ENCODE measurements at regions not wholly inside any gene's neighbourhood (a gene's known extent, or its start where the extent isn't known, plus 50 kb on each side); places are given as distances from the start of the nearest gene placed in this dataset.

DNA sequence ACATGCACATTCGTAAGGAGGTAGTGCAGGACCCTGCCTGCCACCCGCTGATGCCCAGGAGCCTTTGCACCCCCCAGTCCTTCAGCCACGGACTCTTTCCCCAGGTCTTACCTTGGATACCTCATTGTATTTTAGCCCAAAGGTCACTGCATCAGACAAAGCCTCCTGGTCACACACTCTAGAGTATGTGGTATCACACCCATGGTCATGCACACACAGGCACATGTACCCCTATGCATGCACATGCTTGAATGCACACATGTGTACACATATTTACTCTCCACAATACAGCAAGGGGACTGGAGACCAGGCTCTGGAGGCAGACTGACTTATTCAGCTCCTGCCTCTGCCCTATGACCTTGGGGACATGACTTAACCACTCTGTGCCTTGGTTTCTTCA lies 357.5 kb downstream of the C16orf95 start:
- no peak for DNase-seq (ENCODE audit: low read depth)

DNA sequence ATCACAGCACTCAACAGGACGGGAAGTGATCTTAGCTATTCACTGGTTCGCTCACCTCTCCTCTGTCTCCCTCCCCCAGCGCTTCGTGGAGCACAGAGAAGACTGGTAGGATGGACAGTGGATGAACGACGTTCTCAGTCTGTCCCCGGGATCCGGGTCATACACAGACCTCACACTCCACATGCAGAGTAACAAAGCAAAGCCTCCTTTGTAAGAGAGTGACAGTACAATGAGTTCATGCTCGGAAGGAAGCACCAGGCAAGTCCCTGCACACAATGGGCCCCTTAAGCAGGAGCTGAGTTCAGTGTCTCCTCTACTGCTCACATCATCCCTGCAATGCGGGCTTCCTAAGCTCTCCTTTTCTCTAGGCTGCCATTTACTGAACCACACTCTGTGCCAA lies 356.9 kb downstream of the C16orf95 start:
- DNase-seq (ENCODE audit: low read depth), result no peak

DNA sequence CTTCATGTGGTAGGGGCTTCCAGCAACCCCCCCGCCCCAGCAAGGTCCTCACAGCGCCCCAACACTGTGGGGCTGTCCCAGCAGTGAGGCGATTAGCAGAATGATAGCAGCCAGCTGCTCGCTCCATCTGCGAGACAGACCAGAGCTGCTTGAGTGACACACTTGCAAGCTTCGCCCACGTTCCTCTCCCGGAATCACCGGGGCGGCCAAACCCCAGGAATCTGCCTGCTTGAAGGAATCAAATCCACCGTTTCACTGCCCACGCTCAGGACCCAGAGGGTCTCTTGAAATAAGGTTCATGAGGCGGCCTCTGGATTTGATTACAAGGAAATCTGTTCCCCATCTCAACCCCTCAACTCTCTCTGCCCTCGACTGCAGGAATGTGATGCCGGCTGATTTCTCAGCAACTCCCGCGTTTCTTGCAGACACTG lies 356.0 kb downstream of the C16orf95 start:
- DNase-seq (ENCODE audit: low read depth), result no peak

DNA sequence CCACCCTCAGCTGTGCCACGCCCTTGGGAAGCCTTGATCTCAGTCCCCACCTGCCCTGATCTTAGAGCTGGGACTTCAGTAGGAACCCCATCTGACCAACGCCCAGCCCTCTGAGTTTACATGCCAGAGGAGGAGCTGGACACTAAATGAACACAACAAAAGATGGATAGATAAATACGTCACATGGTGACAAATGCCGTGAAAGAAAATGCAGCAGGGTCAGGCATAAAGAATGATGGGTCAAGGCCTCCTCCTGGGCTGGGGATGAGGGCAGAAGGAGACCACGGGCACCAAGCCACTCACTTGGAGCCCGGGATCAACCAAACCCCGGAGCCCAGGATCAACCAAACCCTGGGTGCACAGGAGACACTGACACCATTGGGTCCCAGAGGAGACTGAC lies 354.9 kb downstream of the C16orf95 start:
- DNase-seq (ENCODE audit: low read depth), result no peak

DNA sequence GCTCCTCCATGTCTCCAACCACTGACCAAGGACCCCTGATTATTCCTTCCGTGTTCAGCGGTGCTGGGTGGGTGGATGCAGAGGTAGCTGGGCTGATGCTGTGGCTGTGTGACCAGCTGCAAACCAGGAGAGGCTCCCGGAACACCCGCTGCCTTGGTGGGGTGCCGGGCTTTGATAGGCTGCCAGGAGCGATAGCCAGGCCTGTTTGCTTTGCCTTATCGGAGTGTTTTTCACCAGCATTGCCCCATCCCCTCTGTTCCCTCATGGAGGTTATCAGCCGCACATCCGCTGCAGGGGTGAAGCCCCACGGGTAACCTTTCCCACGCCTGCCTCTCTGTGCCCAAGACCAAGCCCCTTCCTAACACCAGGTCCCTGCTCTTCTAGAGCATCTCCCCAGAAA lies 354.3 kb downstream of the C16orf95 start:
- no peak for DNase-seq (ENCODE audit: low read depth)

DNA sequence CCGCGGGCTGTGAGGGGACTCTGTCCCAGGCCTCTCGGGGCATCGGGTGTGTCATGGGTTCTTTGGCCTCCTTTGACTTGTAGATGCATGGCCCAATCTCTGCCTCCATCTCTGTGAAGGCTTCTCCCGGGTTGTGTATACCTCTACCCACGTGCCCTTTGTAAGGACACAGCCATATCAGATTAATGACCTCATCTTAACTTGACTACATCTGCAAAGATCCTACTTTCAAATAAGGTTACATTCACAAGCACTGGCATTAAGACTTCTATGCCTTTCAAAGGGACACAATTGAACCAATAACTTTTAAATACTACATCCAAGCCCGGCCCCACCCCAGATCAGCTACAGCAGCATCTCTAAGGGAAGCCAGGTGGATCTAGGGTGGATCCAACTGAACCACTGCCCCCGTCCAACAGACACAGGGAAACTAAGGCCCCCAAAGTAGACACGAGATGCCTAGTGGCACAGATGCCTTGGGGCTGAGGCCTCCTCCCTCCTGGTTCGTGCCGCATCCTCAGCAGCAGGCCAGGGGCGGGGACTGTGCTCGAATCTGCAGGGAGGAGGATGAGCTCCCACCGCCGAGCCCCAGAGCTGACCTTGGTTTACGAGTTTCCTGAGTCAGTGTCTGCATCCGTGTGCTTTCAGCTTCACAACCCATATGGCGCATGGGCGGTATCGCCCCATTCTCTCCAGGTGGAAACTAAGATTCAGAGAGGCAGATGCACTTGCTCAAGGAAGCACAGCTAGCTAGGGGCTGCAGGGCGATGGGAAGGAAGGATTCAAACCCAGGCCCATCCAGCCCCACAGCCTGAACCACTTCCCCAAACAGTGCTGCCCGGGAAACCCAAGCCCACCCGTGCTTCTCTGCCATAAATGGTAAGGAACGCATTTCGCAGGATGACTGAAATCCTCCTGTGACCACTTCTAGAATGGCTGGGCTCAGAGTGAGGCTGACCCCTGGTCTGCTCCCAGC lies 353.3 kb downstream of the C16orf95 start:
- DNase-seq (ENCODE audit: low read depth), result no peak

DNA sequence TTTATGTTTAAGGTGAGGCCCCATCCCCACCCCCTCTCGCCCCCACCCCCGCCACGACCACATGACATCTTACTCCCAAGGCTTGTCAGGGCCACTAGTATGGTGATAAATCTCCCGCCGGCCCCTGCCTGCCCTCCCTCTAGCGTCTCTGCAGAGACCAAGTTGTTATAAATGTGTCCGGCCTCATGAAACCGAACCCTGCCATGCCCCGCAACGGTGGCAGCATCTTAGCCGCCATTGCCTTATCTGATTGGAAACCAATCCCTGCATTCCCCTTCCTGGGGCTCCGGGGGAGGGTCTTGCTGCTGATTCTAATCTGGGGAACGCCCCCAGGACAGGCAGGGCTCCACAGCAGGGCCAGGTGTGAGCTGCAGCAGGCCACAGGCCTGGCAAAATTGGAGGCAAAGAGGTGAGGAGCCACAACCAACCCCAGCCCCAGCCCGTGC lies 352.4 kb downstream of the C16orf95 start:
- no peak for DNase-seq (ENCODE audit: low read depth)

DNA sequence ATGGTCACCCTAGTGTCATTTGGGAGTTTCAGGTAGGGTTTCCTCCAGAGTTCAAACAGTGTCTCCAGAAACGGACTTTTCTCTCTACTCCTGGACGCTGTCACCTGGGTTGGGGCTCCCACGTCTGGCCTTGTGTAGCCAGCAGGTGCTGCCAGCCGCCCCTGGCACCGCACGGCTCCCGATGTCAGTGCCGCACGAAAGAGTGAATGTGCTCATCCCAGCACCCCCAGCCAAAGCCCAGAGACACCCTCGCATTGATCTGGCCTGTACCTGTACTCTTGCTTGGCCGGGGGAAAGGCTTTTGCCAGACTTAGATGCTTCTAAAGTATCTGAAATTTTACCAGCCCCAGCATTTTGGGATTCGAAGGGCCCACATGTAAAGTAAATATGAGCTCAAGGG lies 351.9 kb downstream of the C16orf95 start:
- no peak for DNase-seq (ENCODE audit: low read depth)

DNA sequence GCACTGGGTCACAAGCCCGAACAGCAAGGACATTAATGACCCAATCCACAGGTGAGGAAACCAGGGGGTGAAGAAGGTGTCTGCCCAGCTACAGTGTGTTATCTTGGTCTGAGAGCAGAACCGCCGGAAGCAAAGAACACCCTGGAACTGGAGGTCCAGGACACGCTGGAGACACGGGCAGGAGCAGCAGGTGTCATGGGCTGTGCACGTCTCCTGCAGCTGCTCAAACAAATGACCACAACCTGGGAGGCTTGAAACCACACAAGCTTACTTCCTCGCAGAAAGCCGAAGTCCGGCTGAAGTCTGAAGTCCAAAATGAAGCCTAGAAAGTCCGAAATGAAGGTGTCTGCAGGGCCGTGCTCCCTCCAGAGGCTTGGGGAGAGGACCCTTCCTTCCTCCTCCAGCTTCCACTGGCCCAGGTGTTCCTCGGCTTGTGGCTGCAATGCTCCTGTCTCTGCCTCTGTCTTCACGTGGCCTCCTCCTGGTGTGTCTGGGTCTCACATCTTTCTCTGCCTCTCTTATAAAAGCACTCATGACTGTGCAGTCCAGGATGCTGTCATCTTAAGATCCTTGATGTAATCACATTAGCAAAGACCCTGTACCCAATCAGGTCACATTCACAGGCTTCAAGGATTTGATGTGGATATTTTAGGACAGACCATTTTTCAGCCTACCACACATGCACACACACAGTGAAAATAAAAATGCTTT lies 351.2 kb downstream of the C16orf95 start:
- no peak for DNase-seq (ENCODE audit: low read depth)

DNA sequence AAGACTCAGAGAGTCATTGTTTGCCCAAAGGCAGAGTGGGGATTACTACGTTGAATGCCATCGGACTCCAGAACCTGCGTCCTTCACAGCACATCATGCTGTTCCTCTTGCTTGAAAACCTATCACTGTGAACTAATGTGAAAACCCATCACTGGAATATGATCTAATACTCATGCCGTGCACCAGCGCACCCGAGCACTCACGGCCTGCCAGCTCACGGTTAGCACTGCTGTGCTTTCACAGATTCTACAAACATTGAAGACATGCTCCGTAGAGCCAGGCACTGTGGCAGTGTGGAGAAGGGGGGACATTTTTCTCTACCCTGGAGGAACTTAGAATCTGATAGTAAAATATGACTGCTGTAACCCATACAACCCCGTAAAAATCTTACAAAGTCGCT lies 350.4 kb downstream of the C16orf95 start:
- DNase-seq (ENCODE audit: low read depth), result no peak

DNA sequence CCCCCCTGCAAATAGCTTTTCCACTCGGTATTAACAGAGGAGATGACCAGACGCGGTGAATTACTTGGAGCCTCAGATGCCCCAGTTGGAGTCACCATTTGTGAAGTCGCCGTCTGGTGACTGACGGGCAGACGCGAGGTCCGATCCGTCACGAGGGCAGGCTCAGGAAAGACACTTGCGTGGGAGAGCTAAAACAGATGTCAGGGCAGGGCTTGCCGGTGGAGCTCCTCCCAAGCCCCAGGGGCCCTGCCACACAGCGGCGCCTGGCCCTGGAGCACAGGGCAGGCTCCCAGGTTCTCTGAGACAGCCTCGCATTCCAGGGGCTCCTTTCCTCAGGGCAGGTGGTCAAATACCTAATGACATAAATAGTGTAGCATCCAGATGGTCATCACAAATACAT lies 348.3 kb downstream of the C16orf95 start:
- no peak for DNase-seq (ENCODE audit: low read depth)

DNA sequence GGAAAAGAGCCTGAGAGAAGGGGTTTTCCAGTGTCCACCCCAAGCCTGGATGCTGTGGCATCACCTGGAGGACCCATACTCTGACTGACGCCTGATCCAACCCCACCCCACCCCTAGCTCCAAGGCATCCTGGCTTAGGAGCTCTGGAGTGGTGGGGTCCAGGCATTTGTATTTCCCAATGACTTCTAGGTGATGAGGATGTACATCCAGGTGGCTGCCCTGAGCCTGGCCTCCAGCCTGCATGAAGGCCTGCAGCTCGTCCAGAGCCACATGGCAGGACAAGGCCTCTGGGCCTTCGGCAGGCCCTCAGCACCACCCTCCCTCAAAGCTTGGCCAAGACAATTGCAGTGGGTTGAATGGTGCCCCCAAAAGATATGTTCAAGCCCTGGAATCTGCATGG lies 347.5 kb downstream of the C16orf95 start:
- no peak for DNase-seq (ENCODE audit: low read depth)

DNA sequence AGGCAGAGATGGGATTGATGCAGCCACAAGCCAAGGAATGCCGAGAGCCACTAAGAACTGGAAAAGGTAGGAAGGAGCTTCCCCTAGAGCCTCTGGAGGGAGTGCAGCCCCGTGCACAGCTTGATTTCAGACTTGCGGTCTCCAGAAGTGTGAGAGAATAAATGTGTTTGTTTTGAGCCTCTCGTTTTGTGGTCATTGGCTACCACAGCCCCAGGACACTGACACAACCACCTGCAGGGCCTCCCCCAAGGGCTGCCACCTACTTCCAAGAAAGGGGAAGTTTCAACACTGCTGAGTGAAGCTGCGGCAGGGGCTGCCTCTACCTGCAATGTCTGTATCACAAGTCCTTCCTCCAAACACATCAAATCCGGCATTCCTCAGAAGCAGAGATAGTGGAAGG lies 346.9 kb downstream of the C16orf95 start:
- no peak for DNase-seq (ENCODE audit: low read depth)

DNA sequence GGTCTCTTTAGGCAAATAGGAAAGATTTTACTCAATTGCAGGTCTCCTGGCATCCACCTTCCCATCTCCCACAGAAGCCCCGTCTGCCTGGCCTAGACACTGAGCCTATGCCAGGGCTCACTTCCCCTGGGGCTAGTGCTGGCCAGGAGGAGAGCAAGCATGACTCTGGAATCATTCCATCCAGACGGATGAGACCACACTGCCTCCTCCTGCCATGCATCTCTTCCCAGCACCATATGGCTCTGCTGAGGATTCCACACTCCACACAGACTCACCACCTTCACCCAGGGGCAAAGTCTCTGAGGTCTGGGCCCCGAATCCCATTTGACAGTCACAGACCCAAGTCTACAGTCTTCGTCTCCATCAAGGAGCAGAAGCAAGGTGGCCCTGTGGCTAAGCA lies 346.5 kb downstream of the C16orf95 start:
- DNase-seq (ENCODE audit: low read depth), result no peak

DNA sequence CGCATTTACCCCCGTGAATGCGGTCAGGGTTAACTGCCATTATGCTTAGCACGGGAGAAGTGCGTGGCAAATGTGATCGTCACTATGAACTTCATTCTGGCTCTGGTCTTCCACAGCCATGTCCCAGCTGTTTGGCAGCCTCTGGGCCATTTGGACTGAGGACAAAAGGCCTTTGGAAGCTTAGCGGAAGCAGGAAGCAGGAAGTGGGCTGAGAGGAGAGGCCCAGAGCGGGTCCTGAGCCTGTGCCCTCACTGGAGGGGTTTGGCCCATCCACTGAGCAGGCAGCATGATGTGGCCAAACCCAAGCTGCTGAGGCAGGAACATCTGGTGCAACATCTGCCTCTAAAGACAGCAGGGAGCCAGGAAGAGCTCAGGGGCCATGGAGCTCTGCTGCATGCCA lies 345.9 kb downstream of the C16orf95 start:
- no peak for DNase-seq (ENCODE audit: low read depth)

DNA sequence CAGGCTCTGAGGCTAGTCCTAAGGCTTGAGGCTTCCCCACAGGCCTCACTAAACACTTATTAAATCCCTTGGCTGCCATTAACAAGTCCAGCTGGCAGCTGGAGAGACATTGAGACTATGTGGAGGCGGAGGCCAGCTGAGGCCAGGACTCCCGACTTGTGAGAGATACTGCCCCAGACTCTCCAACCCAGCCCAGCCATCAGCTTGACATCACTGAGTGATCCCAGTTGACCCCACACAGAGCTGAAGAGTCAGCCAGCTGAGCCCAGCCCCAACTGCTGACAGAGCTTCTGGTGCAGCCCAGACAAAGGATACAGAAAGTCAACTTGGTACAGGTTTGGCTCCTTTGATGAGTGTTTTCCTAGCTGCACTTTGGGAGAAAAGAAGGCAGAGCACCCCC lies 343.1 kb downstream of the C16orf95 start:
- no peak for DNase-seq (ENCODE audit: low read depth)

DNA sequence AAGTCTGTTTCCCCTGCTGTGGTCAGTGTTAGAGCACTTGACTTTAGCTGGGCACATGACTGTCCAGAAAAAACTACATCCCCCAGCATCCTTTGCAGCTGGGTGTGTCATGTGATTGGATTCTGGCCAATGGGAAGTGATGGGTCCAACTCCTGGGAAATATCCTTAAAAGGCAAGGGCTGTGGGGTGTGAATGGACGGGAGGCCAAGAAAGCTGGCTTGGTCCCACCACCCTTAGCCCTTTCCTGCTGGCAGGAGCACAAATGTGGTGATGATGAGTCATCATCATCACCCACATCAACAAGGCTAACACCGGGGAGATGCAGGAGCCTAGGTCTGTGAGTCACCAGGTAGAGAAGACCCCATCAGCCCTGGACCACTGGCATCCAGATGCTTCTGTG lies 341.7 kb downstream of the C16orf95 start:
- DNase-seq (ENCODE audit: low read depth), result peak; percentile 84

DNA sequence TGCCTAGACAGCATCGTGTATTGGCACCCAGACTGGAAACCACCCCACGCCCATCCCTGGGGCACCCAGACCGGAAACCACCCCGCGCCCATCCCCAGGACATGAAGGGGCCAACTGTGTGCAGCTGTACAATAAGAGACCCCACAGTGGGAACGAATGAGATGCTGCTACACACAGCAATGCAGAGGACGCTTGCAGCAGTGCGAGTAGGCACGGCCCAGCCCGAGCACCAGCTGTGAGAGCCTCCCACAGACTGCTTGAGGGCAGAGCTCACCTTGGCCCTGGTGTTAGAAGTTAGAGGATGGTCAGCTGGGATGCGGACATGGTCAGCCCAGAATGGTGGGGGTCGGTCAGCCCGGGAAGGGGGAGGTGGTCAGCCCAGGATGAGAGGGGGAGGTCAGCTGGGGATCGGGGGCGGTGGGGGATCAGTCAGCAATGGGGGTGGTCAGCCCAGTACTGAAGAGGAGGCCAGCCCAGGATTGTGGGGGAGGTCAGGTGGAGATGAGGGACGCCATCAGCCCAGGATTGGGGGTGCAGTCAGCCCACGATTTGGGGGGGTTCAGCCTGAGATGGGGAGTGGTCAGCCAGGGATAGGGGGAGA lies 340.0 kb downstream of the C16orf95 start:
- DNase-seq (ENCODE audit: low read depth), result no peak

DNA sequence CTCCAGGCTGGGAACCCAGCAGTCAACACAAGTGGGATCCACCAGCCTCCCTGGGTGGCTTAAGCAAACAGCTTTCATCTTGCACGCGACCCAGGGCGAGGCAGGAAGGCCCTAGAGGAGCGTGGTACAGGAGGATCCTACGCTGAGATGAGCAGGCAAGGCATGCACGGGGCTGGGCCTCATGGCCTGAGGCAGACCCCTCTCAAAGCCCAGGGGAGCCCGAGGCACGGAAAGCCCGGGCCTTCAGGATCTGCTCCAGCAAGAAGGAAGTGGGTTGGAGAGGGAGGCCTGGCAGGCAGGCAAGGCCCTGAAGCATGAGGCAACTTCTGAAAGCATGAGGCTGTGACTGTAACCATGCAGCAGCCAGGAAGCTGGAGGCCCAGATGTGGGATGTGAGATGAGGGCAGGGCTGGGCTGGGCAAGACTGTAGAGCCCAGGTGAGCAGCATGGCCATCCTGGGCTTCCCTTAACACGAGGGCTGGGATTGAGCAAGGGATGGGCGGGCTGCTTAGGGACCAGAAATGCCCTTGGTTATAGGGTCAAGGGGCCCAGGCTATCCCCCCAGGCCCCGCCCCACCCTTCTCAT lies 338.7 kb downstream of the C16orf95 start:
- DNase-seq (ENCODE audit: low read depth), result no peak

DNA sequence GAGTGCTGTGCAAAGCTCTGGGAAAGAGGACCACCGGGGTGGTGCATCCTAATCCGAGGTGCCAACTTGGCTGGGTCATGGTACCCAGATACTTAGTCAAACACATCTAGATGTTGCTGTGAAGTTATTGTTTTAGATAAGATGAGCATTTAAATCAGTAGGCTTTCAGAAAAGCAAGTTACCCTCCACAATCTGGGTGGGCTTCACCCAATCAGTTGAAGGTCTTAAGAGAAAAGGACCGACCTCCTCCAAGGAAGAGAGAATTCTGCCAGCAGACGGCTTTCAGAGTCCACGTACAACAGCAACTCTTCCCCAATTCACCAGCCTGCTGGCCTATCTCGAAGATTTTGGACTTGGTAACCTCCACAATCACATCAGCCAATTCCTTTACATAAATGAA lies 338.1 kb downstream of the C16orf95 start:
- no peak for DNase-seq (ENCODE audit: low read depth)

DNA sequence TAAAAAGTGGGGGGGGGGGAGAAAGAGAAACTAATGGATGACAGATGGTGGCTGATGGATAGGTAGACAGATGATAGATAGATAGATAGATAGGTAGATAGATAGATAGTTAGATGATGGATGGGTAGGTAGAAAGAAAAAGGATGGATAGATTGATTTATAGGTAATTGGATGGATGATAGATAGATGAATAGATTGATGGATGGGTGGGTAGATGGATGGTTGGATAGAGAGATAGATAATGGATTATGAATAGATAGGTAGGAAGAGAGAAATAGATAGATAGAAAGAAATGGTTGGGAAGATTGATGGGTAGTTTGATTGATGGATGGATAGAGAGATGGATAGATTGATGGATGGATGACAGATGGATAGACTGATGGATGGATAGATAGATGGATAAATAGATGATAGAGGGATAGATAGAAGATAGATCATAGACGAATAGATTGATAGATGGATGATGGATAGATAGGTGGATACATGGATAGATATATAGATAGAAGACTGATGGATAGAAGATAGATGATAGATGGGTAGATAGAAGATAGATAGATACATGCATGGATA lies 337.1 kb downstream of the C16orf95 start:
- no peak for DNase-seq (ENCODE audit: low read depth)

DNA sequence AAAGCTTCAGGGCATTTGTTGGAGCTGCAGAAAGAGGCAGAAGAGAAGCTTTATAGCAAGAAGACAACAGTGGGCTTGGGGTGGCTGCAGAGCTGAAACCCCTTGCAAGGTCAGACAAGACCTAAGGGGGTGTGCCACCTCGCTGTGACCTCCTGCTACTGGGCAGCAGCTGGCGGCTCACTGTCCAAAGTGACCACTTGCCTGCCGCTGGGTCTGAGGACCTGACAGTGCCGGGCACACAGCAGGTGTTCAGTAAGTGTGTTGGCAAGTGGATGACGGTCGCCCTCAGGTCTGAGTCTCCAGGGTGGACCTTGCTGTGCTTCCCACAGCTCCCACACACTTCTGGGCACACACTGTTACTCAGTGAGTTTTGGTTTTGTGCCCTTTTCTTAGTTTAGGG lies 336.5 kb downstream of the C16orf95 start:
- no peak for DNase-seq (ENCODE audit: low read depth)

DNA sequence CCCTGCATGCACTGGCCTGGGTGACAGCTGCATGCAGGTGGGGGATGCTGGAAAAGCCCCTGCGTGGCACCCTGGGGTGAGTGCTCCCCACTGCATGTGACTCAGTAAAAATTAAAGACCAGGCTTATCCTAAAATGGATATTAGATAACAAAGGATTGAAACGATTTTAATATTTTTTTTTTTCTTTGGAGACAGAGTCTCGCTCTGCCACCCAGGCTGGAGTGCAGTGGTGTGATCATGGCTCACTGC lies 334.9 kb downstream of the C16orf95 start:
- DNase-seq (ENCODE audit: low read depth), result no peak

Measured in ELR (cell line).